HEK293T (cell line): ENCODE measurements at regions not wholly inside any gene's neighbourhood (a gene's known extent, or its start where the extent isn't known, plus 50 kb on each side); places are given as distances from the start of the nearest gene placed in this dataset.

Experiments used
- FOXA1 ChIP-seq: fragments of 450-650 bp; IDR thresholded peaks from 2 replicates; pipeline ENCODE4 v1.6.1; 2016; ENCODE audit warnings: mild to moderate bottlenecking
- FOXM1 ChIP-seq: fragments of 450-650 bp; IDR thresholded peaks from 2 replicates; pipeline ENCODE4 v1.6.1; 2017; ENCODE audit warnings: mild to moderate bottlenecking, borderline replicate concordance
- NFRKB ChIP-seq: fragments of 450-650 bp; IDR thresholded peaks from 2 replicates; pipeline ENCODE4 v1.6.1; 2016; ENCODE audit warnings: mild to moderate bottlenecking, moderate library complexity
- PKNOX1 ChIP-seq: fragments of 450-650 bp; IDR thresholded peaks from 2 replicates; pipeline ENCODE4 v1.6.1; 2016

- TF ChIP-seq PKNOX1 (no peak), NFRKB (no peak), FOXM1 (no peak), FOXA1 (no peak)
These were observed 193.3 kb upstream of the ZNF536 start for GRCh38 chr19:30178721-30179402.
